ENCODE measurements at regions not wholly inside any gene's neighbourhood (a gene's known extent, or its start where the extent isn't known, plus 50 kb on each side); places are given as distances from the start of the nearest gene placed in this dataset.

GRCh38 chr11:123378096-123378495 lies 52.0 kb upstream of the GRAMD1B start:
- no peak for TF ChIP-seq CTCF (IDR thresholded peaks at IDR 0.05; ENCODE audit: low read depth, low read length)
- H3K4me3 ChIP-seq (ENCODE audit: low read depth, low read length), result no peak overlapping the region

DNA sequence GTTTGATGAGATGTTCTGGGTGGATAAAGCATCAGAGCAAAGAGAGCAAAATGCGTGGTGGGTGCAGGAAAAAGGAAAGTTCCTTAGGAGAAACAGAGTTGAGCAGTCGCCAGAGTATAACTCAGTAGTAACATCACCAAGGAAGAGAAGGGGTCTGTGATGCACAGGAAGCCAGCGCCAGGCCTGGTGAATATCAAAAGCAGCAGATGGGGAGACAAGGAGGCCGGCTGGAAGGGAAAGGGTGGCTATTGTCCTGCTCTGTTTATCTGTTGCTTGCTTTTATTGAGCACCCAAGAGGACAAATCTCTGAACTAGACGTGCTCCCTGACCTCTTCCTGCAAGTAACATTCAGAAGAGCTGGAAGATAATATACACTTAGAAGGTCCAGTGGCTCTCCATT lies 52.7 kb upstream of the GRAMD1B start:
- H3K4me3 ChIP-seq (ENCODE audit: low read depth, low read length), result no peak overlapping the region
- no peak for TF ChIP-seq CTCF (IDR thresholded peaks at IDR 0.05; ENCODE audit: low read depth, low read length)

GRCh38 chr11:123375832-123376231 lies 54.2 kb upstream of the GRAMD1B start:
- TF ChIP-seq CTCF (IDR thresholded peaks at IDR 0.05; ENCODE audit: low read depth, low read length), result no peak
- no peak overlapping the region for H3K4me3 ChIP-seq (ENCODE audit: low read depth, low read length)

DNA sequence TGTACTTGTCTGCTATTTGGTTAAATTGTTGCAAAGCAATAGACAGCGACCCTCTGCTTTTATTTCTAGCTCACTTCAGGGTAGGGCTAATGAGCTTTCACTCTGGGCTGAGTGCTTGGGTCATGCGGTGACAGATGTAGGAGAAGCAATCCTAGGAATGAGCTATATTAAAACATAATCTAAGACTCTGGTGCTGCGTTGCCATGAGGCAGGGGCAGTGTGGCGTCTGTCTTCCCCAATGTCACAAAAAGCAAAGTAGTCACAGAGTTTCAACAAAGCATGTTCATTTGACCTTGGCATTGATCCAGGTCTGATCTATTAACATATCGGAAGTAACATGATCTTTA lies 55.5 kb upstream of the GRAMD1B start:
- no peak for TF ChIP-seq CTCF (IDR thresholded peaks at IDR 0.05; ENCODE audit: low read depth, low read length)

GRCh38 chr11:123373754-123374621 lies 56.1 kb upstream of the GRAMD1B start:
- TF ChIP-seq CTCF (IDR thresholded peaks at IDR 0.05; ENCODE audit: low read depth, low read length), result no peak
- H3K4me3 ChIP-seq (ENCODE audit: low read depth, low read length), result no peak overlapping the region

More for the DNA sequence above, 55.5 kb upstream of the GRAMD1B start:
- no peak overlapping the region for H3K4me3 ChIP-seq (ENCODE audit: low read depth, low read length)

GRCh38 chr11:123371506-123372297 lies 58.4 kb upstream of the GRAMD1B start:
- no peak for TF ChIP-seq CTCF (IDR thresholded peaks at IDR 0.05; ENCODE audit: low read depth, low read length)
- H3K4me3 ChIP-seq (ENCODE audit: low read depth, low read length), result no peak overlapping the region

GRCh38 chr11:123366924-123367323 lies 63.1 kb upstream of the GRAMD1B start:
- no peak overlapping the region for H3K4me3 ChIP-seq (ENCODE audit: low read depth, low read length)
- TF ChIP-seq CTCF (IDR thresholded peaks at IDR 0.05; ENCODE audit: low read depth, low read length), result no peak
